T-helper 9 cell (primary cell): ENCODE measurements at regions not wholly inside any gene's neighbourhood (a gene's known extent, or its start where the extent isn't known, plus 50 kb on each side); places are given as distances from the start of the nearest gene placed in this dataset.

Experiments used
- DNase-seq: peaks from one replicate; pipeline ENCODE4 v3.0.0-alpha.2; 2020

DNA sequence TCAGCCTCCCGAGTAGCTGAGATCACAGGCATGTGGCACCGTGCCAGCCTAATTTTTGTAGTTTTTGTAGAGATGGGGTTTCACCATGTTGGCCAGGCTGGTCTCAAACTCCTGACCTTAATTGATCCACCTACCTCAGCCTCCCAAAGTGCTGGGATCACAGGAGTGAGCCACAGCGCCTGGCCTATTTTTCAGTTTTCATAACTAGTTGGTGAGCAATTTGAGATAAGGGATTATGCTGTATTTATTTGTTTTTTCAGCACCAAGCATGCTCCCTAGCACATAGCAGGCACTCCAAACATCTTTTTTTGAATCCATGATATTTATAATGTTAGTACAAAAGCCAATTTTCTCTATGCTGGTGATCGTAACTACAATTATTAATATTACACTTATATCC, 541.2 kb downstream of the SNAPC1 start:
- no peak for DNase-seq

DNA sequence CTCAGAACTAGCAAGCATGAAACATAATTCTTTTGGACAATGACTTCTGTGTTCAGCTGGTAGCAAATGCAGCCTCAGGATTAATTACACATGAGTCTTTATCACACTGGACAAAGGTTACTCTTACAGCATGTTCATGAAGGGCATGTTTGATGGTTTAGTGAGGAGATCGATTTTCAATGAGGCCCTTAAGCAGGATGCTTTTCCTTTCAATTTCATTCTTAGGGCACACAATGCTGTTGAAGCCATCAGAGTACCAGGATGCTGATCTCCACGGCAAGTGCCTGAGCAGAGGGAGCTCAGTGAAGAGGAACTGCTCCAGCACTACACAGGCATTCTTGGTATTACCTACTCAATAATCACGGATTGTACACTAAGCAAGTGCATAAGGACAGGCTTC, 542.0 kb downstream of the SNAPC1 start:
- no peak for DNase-seq

DNA sequence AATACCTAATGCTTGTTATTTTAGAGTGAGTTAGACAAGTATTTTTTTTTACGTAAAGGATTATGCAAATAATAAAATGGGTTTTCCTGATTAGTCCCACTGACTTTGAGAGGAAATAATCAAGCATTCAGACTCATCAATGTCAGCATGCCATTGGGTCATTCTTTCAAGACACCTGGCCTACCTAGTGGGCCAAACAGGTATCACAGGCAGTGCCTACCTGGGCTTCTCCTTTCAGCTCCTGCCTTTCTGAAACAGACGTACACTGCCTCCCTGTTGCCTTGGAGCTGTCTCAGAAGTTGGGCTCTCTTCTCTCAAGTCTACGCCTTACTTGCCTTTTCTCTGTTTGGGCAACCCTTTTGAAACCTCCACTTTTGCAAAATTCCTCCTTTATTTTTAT, 545.6 kb downstream of the SNAPC1 start:
- DNase-seq: no peak

DNA sequence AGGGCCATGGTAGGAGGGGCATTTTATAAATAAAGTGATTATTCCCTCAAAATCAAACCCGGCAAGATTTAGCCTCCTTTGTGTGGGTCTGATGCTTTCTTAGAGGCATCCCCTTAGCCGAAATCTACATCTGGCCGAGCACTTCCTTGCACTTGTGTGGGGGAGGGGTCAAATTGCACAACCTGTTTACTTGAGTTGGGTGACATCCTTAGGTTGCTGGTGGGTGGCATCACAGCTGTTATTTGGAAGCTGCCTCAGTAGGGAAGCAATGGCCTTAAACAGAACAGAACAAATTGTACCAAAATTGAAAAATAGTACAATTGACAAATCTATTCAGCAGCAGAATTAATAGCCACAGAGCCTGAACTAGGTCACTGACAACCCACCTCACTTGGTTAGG, 546.1 kb downstream of the SNAPC1 start:
- DNase-seq: no peak

DNA sequence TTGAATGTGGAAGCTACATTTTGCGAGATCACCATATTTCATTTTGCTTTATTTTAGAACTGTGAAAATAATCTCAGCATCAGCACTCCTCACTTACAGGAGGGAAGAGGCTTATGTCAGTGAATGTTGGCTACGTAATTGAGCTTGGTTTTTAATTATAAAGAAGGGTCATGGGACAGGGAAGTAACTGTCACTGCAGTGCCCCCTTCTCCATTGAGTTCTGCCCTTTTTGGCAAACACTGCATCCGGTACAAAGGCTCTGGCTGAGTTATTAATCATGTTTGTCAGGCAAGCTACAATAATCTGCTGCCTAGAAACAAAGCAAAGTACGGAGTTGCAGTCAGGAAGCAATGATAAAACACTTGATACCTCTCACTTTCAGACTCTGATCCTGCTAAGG, 546.7 kb downstream of the SNAPC1 start:
- no peak for DNase-seq

DNA sequence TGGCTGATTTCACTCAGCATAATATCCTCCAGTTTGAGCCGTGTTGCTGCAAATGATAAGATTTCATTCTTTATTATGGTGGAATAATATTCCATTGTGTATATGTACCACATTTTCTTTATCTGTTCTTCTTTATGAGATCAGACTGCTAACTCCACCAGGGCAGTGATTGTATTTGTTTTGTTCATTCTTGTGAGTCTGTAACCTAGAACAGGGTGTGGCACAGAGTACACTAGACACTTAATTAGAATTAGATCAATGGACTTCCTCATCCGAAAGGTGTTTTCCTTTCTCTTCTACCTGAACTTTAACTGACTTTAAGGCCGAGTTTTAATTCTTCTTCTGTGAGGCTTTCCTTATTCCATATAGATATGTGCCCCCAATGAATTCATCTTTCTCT, 551.0 kb downstream of the SNAPC1 start:
- DNase-seq: no peak

DNA sequence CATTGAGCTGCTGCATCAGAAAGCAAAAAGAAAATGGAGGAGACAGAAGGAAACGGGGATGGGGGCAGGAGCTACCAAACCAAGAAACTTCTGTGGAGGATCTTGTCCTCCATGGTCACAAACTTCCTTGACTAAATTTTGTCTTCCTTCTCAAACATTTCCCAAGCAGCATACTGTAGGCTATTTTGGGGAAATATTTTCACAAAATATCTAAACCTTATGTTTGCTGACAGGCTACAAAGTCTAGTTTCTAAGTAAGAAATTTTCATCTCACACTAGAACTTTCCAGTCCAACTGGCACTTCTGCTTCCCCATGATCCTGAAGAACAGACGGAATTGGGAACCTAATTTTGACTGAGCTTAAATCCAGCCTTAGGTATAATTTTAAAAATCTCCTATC, 552.0 kb downstream of the SNAPC1 start:
- no peak for DNase-seq

DNA sequence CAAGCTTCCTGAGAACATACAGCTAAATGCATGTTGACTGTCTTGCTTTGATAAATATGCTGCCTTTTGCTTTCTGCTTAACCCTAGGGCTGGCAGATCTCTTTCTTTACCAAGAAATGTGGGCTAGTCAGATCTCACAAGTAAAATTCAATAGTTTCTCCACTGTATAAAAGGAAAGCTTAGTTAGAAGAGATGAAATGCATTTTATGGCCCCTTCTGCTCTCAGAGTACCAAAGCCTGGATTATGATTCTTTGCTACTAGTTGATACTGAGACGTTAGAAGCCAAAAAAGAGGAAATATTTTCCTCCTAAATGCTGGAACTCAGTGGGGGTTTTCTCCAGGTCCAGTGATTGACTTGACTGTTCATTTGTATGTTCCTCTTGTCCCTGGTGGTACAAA, 552.7 kb downstream of the SNAPC1 start:
- DNase-seq: no peak

DNA sequence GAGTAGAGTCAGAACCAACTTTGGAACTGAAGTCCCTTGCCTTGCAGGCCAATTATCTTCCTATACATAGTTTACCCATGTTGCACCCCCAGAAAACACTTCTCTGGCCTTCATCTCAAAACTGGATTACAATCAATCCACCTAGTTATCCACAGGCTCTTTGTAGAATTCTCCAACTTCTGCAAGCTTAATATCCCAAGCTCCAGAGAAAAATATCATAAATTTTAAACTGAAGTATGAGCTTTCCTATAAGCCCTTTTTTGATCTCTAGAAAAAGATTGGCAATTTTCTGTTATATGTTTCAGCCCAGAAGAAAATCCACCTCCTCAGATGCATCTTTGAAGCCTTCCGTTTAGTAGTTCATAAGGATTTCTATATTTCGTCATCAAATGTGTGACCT, 553.4 kb downstream of the SNAPC1 start:
- DNase-seq: no peak

DNA sequence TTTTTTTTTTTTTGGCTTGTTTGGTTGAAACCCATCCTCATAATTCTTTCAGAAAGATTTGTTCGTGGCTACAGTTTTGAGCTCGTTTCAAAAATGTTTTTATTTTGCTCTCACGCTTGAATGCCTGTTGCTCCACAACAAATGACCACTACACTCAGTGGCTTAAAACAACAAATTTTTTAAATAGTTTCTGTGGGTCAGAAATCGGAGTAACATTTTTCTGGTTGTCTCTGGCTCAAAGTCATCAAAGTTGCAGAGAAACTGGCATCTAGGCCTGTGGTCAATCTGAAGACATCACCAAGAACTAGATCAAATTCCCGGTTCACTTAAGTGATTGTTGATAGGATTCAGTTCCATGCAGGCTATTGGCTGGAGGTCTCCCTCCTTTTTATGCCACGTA, 560.0 kb downstream of the SNAPC1 start:
- DNase-seq: no peak

DNA sequence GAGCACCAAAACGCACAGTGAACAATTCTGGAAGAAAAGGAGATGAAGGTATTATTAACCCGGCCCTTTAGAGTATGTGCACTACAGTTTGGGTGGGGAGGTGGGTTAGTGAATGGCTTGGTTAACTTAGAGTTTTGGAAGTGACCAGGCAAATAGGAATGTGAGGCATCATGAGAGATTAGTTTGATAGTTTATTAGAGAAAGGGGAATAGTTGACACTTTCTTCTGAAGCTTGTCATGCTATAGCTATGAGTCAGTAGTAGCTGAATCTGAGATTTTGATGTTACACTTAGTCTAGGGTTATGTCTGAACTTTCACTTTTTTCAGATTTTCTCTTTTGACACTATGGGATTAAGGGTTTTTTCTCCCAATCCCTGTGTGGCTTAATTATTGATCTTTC, 567.2 kb downstream of the SNAPC1 start:
- DNase-seq: no peak

DNA sequence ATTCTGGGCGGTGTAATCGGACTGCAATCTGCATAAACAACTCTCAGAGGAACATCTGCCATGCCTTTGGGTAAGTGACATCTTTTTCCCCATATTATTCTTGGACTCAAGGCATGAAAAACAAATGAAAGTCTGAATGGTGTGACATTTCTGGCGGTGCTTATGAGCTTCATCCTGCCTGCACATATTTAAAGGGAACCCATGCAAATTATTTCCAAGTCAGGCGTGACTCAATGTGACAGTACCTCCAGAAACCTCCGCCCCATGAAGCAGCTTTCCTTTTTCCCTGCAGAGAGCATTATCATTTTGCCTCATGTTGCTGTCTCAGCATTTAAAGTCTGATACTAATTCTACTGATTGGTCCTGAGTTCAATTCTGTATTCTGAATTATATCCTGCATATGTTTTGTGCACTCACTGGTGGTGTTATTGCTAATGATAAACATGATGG, 585.4 kb downstream of the SNAPC1 start:
- DNase-seq: no peak

DNA sequence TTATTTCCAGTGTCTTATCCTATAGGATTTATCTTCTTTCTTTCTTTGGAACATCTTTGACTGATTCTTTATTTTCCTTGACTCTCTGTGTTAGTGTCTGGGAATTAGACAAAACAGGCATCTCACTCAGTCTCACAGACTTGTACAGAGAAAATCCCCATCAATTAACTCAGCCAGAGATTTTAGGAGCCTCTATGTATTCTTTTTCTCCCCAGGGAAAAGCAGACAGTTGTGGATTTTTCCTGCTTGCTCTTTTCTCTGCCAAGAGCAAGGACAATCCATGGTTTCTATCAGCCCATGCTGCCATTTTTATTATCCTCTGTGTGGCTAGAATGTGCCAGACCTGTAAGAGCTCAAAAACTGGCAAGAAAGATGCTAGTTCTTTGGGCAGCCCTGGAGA, 595.1 kb downstream of the SNAPC1 start:
- no peak for DNase-seq

DNA sequence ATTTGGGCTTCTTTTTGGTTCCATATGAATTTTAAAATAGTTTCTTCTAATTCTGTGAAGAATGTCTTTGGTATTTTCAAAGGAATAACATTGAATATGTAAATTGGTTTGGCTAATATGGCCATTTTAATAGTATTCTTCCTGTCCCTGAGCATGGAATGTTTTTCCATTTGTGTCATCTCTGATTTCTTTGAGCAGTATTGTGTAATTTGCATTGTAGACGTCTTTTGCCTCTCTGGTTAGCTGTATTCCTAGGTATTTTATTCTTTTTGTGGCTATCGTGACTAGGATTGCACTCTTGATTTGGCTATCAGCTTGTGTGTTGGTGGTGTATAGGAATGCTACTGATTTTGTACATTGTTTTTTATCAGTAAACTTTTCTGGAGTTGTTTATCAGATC, 601.9 kb downstream of the SNAPC1 start:
- no peak for DNase-seq

DNA sequence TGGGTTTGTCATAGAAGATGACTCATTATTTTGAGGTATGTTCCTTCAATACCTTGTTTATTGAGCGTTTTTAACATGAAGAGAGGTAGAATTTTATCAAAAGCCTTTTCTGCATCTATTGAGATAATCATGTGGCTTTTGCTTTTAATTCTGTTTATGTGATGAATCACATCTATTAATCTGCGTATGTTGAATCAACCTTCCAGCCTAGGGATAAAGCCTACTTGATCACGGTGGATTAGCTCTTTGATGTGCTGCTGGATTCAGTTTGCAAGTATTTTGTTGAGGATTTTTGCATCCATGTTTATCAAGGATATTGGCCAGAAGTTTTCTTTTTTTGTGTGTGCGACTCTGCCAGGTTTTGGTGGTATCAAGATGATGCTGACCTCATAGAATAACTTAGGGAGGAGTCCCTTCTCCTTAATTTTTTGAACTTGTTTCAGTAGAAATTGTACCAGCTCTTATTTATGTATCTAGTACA, 602.6 kb downstream of the SNAPC1 start:
- DNase-seq: no peak

DNA sequence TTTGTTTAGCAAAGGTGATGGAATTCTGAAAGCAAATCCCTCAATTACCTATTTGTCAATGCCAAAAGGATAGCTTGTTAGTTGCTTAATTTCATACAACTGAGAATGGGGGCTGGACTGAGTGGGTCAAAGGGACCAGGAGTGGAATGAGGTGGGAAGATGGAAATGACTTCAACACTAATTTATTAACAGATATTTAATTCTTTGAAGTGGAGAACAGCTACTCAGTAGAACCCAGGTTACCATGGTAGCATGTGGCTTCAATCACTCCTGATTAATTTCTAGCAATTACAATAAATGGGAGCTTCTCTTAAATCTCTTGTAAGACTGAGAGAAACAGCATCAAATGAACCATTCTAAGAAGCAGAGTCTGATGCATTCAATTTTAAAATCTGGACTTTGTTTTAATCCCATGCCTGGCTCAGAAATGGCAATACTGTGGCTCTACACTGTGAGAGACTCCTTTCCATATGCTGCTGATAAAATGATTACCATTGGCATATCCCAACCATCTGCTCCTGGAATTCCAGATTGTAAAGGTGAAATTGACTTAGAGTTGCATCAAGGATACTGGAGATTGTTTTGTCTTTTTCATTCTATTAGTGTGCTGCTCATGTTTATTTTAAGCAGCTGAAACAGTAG, 607.8 kb downstream of the SNAPC1 start:
- no peak for DNase-seq

DNA sequence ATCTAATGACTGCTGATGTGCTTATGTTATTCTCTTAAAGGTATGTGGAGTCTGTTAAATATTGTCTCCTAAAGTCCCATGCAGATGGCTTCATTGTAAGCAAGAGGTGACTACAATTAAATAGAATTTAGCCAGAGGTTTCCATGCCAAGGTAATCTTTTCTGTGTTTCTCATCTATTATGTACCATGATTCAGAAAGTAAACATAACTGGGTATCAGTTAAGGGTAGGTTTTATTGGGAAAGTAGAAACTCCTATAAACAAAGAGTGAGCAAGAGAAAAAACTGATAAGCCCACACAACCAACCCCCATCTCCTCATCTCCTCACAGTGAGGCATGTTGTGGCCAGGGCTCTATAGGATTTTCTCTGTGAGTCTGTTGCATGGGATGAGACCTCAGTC, 611.7 kb downstream of the SNAPC1 start:
- DNase-seq: no peak

DNA sequence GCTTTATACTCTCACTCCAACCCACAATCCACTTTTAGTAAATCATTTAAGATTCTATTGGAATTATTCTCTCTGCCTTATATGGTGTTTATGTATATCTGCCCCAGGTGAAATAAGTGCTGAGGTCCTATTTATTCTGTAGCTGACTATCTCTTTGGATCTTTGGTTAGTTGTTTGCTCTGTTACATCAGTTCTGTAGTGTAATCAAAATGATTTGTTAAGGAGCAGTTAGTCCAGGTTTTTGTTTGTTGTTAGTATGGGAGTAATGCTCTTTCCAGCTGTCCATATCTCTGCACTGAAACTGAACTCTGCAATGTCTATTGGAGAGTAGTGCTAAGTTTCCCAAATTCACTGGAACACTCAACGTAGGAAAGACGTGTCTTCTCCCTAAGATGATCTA, 615.8 kb downstream of the SNAPC1 start:
- no peak for DNase-seq

DNA sequence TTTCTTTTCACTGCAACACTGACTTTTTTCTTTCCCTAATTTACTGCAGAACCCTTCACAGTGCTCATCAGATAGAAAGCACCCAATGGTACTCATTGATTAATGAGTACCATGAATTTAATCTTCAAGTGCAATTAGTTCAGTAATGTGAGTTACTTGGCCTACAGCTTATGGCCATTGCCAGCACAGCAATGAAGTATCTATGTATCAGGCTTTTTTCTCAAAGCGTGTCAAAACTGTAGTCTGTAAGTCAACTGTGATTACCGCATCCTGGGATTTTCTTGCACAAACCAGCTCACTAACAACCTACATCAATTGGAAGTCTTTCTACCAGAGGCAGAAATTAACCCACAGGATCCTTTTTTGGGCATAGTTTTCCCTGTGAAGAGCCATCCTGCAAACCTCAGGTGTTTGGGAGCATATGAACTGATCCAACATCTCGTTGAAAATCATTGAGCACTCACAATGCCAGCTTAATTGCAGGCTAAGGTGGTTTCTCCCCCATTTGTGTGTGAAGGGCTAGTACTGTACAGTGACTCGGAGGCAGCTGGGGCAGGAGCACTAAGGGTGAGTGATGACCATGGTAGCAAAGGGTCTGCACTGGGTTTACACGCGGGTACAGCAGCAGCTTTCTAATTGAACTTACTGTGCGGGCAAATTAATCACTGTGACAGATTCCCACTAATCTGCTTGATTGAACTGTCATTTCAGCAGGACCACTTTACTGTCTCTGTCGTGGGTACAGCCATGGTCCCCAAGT, 619.3 kb downstream of the SNAPC1 start:
- DNase-seq: no peak

DNA sequence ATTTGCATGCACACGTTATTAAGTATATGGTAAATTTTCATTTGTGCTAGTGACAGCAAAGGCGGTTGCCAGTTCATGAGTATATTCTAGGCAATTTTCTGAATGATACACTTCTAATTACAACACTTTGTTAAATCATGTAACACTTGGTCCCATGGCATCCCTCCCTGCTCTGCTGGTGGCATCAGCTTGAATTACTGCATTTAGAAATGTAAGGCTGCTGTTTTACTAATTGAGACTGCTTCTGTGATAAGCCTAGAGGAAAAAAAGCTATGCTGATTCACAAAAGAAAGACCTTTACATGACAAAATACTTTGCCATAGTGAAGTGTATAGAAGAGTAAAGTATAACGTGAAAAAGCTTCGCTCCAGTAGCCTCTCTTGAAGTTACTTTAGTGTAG, 636.1 kb downstream of the KCNH5 start:
- no peak for DNase-seq

DNA sequence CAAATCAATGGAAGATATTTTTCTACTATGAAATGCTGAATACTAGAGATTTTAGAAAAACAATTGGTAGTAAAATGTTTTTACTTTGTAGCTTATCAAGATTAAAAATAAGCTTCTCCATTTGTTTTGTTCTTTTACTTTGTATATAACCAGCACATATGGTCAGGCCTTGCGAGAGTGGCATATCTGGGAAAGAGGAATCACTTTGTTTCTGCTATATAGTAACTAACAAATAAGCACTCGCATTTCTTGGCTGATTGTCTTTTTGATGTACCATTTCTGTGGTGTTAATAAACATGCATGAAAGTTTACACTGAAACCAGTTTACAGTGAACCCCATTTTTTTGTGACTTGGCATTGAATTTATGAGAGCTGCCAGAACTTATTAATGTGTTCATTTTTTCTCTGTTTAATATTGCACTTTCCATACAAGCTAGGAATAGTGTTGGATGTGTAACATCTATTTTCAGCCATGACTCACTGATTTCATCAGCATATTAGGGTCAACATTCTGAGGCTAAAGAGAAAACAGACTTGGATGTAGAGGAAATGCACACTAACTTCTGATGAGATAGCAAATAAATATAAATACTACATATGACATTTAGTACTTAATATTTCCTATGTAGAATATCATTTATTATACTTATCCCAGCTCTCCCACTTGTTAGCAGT, 635.5 kb downstream of the KCNH5 start:
- no peak for DNase-seq

DNA sequence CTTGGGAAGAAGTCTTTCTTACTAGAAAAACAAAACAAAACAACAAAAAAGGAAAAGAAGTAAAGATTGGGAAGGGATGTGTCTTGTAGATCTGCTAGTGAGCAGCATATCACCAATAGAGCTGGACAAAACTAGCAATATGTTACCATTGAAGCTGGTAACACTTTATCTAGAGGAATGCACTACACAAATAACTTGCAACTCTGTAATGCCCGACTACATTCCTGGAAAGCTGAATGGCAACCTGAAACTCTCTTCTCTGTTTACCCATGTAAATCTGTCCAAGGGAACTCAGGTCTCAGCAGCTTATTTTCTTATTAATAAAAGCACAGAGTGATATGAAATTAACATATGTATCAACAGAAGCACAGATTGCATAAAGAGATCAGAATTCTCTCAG, 624.4 kb downstream of the KCNH5 start:
- no peak for DNase-seq

DNA sequence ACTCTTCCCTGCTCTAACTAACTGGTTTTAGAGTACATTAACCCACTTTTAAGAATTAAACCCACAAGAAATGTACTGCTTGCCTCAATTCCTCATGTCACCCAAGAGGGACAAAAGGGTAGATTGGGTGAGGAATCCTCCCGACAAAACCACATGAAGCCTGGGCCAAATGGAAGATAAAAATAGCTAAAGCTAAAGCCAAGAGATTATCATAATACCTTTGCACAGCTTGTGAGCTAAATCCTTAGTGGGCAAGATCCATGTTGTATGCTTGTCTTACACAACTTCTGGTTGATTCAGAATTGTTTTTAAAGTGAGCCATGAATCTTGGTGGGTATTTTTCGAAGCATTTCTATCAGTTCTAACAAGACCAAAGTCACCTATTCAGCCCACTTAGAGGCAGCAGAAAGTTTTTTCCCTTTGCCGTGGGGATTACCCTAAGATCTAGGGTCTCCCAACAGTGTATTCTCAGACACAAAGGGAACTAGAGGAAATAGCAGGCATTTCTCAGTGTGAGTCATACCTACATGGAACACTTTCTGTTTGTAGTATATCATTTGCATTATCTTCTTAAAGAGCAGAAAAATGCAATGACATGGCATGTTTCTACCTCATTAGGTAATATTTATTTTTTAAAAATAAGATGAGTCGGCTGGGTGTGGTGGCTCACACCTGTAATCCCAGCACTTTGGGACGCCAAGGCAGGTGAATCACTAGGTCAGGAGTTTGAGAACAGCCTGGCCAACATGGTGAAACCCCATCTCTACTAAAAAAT, 616.6 kb downstream of the KCNH5 start:
- DNase-seq: no peak
